RKO (cell line): ENCODE measurements at regions not wholly inside any gene's neighbourhood (a gene's known extent, or its start where the extent isn't known, plus 50 kb on each side); places are given as distances from the start of the nearest gene placed in this dataset.
"Not testable (repeated sequence)": the region's sequence is repeated elsewhere in the genome, so short reads cannot be mapped to it uniquely, and the experiment has no call there.

Source experiments
- DNase-seq: peaks from one replicate; pipeline ENCODE4 v3.0.0-alpha.2; 2016; ENCODE audit warnings: low spot score

GRCh38 chr1:229710746-229711145 lies 84.7 kb downstream of the URB2 start:
- peak; percentile 1 for DNase-seq

DNA sequence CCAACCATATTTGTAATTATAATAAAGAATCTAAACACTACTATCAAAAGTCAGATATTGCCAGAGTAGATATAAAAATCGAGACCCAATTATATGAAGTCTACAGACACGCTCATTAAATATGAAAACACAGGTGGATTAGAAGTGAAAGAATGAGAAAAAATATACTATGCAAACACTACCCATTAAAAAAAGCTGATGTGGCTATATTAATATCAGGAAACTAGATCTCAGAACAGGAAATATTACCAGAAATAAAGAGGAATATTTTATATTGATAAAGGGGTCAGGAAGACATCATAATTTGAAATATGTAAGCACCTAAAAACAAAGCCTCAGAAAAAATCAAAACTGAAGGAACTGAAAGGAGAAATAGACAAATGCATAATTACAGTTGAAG lies 88.3 kb downstream of the URB2 start:
- no peak for DNase-seq

DNA sequence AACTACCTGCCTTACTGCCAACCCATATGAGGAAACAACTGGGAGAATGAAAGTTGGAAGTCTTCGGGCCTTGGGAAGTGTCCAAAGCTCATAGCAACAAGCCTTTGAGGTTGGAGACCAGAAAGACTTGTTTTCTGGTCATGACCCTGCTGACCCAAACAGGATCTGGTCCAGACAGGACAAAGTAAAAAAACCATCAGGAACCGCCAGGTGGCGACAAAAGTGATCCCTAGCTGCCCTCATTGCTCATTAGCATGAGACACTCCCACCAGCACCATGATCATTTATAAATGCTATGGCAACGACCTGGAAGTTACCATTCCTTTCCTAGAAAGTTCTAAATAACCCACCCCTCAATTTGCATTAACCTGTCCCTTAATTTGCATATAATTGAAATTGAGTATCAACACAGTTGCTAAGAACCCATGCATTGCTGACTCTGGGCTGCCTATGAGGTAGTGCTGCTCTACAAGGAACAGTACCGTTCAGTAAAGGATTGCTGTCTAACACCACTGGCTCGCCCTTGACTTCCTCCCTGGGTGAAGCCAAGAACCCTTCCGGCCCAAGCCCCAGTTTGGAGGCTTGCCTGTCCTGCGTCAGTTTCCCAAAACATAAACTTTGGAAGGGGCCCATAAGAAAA lies 89.0 kb downstream of the URB2 start:
- peak; percentile 41 for DNase-seq

DNA sequence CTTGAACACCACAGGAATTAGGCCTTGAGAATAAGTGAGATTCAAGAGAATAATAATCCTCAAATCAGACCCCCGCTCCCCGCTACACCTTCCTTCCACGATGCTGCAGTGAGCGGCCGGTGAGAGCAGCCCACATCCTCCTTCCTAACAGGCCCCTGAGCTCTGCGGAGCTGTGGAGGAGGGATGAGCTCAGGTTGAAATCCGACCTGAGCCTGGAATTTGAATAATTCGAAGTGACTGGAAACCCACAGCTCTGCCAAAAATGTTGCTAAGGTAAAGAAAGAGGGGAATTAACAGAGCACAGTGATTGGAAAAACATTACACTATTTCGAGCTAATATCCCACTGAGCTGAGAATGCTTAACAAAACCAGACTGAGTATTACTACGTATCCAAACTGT lies 90.0 kb downstream of the URB2 start:
- no peak for DNase-seq

- no peak for DNase-seq
Measured at GRCh38 chr1:229716704-229717103, 90.7 kb downstream of the URB2 start.

- DNase-seq: peak; percentile 21
Measured at GRCh38 chr1:229717786-229718576, 91.9 kb downstream of the URB2 start.

DNA sequence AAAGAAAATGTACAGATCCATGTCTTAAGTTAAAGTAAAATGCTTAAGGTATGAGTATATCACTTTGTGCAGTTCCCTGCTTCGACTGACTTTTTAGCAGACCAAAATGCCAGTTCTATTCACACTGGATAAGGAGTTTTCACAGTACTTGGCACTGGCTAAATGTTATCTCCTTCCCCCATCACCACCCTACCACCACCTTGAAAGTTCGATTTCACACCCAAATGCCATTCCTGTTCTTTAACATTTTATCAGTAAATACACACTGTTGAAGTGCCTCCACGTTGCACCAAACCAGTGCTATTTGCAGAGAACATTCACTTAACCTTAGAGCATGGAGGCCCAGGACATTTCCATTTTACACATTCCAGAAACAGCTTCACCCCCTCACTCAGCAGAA lies 100.0 kb downstream of the URB2 start:
- DNase-seq: no peak

- DNase-seq: no peak
Measured at GRCh38 chr1:229729916-229730315, 103.9 kb downstream of the URB2 start.

- no peak for DNase-seq
Measured at GRCh38 chr1:229730573-229730972, 104.5 kb downstream of the URB2 start.

DNA sequence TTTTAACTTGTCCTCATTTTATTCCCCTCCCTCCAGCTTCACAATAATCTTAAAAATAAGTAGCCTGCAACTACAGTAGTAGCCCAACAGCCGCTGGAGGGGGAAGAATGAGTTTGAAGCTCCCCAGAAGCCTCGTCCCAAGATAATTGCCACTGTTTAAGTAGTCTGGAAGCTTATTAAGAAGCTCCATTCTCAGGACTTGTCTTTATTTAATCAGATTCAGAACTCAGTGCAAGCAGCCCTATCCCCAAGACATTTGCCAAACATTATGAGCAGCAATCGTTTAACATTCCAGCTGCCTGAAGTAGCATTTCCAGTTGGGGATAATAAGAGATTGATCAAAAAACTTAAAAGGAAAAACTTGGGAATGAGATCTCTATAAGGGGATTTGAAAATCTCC lies 106.0 kb downstream of the URB2 start:
- DNase-seq: no peak

DNA sequence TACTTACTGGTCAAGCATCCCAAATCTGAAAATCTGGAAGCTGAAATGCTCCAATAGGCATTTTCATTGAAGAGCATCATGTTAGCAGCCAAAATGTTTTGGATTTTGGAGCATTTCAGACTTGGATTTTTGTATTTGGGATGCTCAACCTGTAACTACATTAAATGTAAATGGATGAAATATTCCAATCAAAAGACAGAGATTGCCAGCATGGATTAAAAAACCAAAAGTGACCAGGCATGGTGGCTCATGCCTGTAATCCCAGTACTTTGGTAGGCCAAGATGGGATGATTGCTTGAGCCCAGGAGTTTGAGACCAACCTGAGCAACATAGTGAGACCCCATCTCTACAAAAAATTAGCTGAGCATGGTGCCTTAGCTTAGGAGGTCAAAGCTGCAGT lies 110.3 kb downstream of the URB2 start:
- DNase-seq: no peak

DNA sequence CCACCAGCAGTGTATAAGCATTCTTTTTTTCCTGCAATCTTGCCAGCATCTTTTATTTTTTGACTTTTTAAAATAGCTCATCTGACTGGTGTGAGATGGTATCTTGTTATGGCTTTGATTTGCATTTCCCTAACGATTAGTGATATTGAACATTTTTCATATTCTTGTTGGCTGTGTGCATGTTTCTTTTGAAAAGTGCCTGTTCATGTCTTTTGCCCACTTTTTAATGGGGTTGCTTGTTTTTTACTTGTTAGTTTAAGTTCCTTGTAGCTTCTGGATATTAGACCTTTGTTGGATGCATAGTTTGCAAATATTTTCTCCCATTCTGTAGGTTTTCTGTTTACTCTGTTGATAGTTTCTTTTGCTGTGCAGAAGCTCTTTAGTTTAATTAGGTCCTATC lies 116.6 kb downstream of the URB2 start:
- not testable (repeated sequence) for DNase-seq

- no peak for DNase-seq
Measured at GRCh38 chr1:229749992-229750391, 123.9 kb downstream of the URB2 start.

GRCh38 chr1:229751610-229752009 lies 125.6 kb downstream of the URB2 start:
- no peak for DNase-seq

GRCh38 chr1:229752679-229753078 lies 126.6 kb downstream of the URB2 start:
- DNase-seq: no peak

- no peak for DNase-seq
Measured at GRCh38 chr1:229753764-229754551, 127.9 kb downstream of the URB2 start.

DNA sequence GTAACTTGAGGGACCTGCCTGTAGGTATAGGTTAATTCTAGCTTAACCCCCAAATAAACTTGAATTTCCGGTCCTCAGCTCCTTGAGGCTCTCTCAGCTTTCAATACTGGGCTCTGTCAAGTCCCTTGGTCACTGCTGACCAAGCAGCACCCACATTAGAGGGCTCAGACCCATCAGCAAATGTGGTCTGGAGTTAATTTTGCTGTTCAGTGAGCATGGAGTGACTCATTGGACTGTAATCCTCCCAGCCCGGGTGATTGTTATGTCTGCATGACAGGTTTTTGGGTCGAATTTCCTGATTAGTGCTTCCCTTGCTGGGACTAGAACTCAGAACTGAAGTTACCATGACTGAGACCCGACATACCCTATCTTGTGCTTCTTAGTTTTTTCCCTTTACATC lies 130.6 kb downstream of the URB2 start:
- peak; percentile 51 for DNase-seq

- no peak for DNase-seq
Measured at GRCh38 chr1:229757226-229757625, 131.2 kb downstream of the URB2 start.

DNA sequence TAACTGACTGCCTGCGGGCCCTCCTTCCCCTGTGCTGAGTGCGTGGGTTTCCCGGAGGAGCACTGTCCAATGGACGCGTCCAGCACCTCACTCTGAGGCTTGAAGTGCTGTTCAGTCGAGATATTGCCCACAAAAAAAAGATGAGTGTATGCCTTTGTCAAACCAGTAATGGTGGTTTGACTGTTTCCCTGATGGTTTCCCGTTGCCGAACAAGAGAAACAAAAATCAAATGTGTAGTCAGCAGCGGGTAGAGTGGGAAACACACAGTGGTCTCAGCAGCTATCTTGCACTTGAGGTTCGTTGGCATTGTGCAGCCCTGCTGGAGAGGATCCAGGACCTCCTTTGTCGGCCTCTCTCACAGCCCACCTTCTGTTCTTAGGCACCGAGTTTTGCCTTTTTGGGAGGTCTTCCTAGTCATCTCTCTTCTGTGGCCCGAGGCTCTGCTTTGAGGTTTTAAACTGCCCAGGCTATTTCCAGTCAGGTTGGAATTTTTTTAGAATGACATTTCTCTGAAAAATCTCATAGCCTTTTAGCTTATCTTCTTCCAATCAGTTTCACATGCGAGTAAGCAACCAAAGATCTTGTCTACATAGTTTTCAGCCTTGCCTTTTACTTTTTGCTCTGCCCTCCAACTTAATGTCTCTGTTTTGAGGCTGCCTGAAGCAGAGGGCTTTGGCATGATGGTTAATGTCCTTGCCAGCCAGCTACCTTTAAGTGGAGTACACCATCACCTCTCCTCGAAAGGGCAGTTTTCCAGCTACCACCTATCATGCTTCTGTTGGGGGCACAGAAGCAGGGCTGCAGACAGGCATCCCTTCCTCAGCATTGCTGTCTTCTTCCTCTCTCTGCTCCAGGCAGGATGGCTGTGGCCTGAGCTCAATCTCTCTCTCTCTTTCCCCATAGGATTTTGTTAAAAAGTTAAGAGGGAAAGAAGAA lies 132.3 kb downstream of the URB2 start:
- DNase-seq: no peak

- DNase-seq: peak; percentile 22
Measured at GRCh38 chr1:229759037-229759435, 133.0 kb downstream of the URB2 start.

- no peak for DNase-seq
Measured at GRCh38 chr1:229759586-229759985, 133.5 kb downstream of the URB2 start.

DNA sequence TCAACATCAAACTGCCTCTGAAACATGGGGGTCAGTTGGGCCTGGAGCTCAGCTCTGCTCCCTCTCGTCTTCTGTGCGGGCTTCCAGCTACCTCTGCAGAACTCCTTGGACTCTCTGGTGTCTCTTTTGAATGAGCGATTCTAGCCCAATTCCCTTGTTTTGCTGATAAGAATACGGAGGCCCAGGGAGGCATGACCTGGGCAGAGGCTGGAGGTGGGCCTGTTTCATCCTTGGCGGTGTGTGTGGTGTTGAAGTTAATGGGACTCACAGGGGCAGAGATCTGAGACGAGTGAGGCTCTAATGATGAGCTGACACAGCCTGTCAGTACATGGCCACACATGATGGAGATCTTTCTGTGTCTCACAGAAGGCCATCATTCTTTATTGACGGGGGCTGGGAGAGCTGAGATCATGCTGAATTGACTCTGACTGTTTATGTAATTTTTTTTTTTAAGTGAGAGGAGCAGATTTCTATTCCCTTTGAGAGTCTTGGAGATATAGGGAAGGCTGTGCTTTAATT lies 134.5 kb downstream of the URB2 start:
- no peak for DNase-seq
